ENCODE measurements at regions not wholly inside any gene's neighbourhood (a gene's known extent, or its start where the extent isn't known, plus 50 kb on each side); places are given as distances from the start of the nearest gene placed in this dataset.

- Histone ChIP-seq H3K79me2 (ENCODE audit: insufficient read depth, low read depth) (no peaks in the 10 kb centered on the region), H3K36me3 (ENCODE audit: insufficient read depth) (no peaks in the 10 kb centered on the region), H3K4me3 (IDR thresholded peaks at IDR 0.05; ENCODE audit: insufficient read depth, low read depth, low read length) (no peak overlapping the region), H3K27me3 (ENCODE audit: insufficient read depth, low read depth) (no peaks in the 10 kb centered on the region), H4K20me1 (ENCODE audit: insufficient read depth) (no peaks in the 10 kb centered on the region), H2AFZ (ENCODE audit: low read depth) (no peak overlapping the region), H3K4me2 (no peak overlapping the region), H3K9ac (no peak overlapping the region), H3K27ac (no peak overlapping the region), H3K4me1 (ENCODE audit: low read depth, poor library complexity, severe bottlenecking) (no peaks in the 10 kb centered on the region)
- no peak for TF ChIP-seq CTCF (conservative IDR thresholded peaks at IDR 0.05; ENCODE audit: low read depth, low read length)
Measured at GRCh38 chr13:73593199-73593765, 534.5 kb downstream of the KLF5 start.

- no peak for TF ChIP-seq CTCF (conservative IDR thresholded peaks at IDR 0.05; ENCODE audit: low read depth, low read length)
Measured at GRCh38 chr13:73591861-73592260, 533.1 kb downstream of the KLF5 start.

GRCh38 chr13:73590795-73591194 lies 532.0 kb downstream of the KLF5 start:
- no peak overlapping the region for H3K4me3 ChIP-seq (IDR thresholded peaks at IDR 0.05; ENCODE audit: insufficient read depth, low read depth, low read length)
- no peak overlapping the region for H3K27ac ChIP-seq
- no peak overlapping the region for H2AFZ ChIP-seq (ENCODE audit: low read depth)
- H3K36me3 ChIP-seq (ENCODE audit: insufficient read depth): no peaks in the 10 kb centered on the region
- TF ChIP-seq CTCF (conservative IDR thresholded peaks at IDR 0.05; ENCODE audit: low read depth, low read length): no peak
- no peaks in the 10 kb centered on the region for H3K79me2 ChIP-seq (ENCODE audit: insufficient read depth, low read depth)
- H3K9ac ChIP-seq: no peak overlapping the region
- no peak overlapping the region for H3K4me2 ChIP-seq
- no peaks in the 10 kb centered on the region for H3K27me3 ChIP-seq (ENCODE audit: insufficient read depth, low read depth)
- H3K4me1 ChIP-seq (ENCODE audit: low read depth, poor library complexity, severe bottlenecking): no peaks in the 10 kb centered on the region
- no peaks in the 10 kb centered on the region for H4K20me1 ChIP-seq (ENCODE audit: insufficient read depth)

More at GRCh38 chr13:73591861-73592260, 533.1 kb downstream of the KLF5 start:
- Histone ChIP-seq H3K4me1 (ENCODE audit: low read depth, poor library complexity, severe bottlenecking) (no peaks in the 10 kb centered on the region), H3K4me3 (IDR thresholded peaks at IDR 0.05; ENCODE audit: insufficient read depth, low read depth, low read length) (no peak overlapping the region), H2AFZ (ENCODE audit: low read depth) (no peak overlapping the region), H4K20me1 (ENCODE audit: insufficient read depth) (no peaks in the 10 kb centered on the region), H3K36me3 (ENCODE audit: insufficient read depth) (no peaks in the 10 kb centered on the region), H3K9ac (no peak overlapping the region), H3K79me2 (ENCODE audit: insufficient read depth, low read depth) (no peaks in the 10 kb centered on the region), H3K4me2 (no peak overlapping the region), H3K27ac (no peak overlapping the region), H3K27me3 (ENCODE audit: insufficient read depth, low read depth) (no peaks in the 10 kb centered on the region)

- no peak for TF ChIP-seq CTCF (conservative IDR thresholded peaks at IDR 0.05; ENCODE audit: low read depth, low read length)
- no peak overlapping the region for H2AFZ ChIP-seq (ENCODE audit: low read depth)
- H3K27ac ChIP-seq: no peak overlapping the region
Measured at GRCh38 chr13:73585236-73585635, 526.4 kb downstream of the KLF5 start.

More at GRCh38 chr13:73585236-73585635, 526.4 kb downstream of the KLF5 start:
- no peaks in the 10 kb centered on the region for H3K79me2 ChIP-seq (ENCODE audit: insufficient read depth, low read depth)
- no peak overlapping the region for H3K9ac ChIP-seq
- H3K27me3 ChIP-seq (ENCODE audit: insufficient read depth, low read depth): no peaks in the 10 kb centered on the region
- no peak overlapping the region for H3K4me3 ChIP-seq (IDR thresholded peaks at IDR 0.05; ENCODE audit: insufficient read depth, low read depth, low read length)
- no peaks in the 10 kb centered on the region for H3K36me3 ChIP-seq (ENCODE audit: insufficient read depth)
- H3K4me1 ChIP-seq (ENCODE audit: low read depth, poor library complexity, severe bottlenecking): no peaks in the 10 kb centered on the region
- H3K4me2 ChIP-seq: no peak overlapping the region
- H4K20me1 ChIP-seq (ENCODE audit: insufficient read depth): no peaks in the 10 kb centered on the region
